Keratinocyte (primary cell): ENCODE measurements at regions not wholly inside any gene's neighbourhood (a gene's known extent, or its start where the extent isn't known, plus 50 kb on each side); places are given as distances from the start of the nearest gene placed in this dataset.

Source experiments
- EZH2 ChIP-seq: IDR thresholded peaks from one replicate; pipeline ENCODE4 v1.6.1; 2012; ENCODE audit warnings: inconsistent platforms, mild to moderate bottlenecking, low read length, moderate library complexity
- TF ChIP-seq, protein P1 (sequence below), 3 experiments: IDR thresholded peaks in 1 of 3; conservative IDR thresholded peaks in 1 of 3; optimal IDR thresholded peaks in 1 of 3; 2 replicates in 2 of 3; 3 replicates in 1 of 3; pipeline versions ENCODE3 to v1.5.1; 2011; ENCODE audit warnings: low read length in 3 of 3, mild to moderate bottlenecking in 3 of 3, moderate library complexity in 2 of 3, control low read depth in 1 of 3, inconsistent platforms in 1 of 3; ENCODE audit not compliant: insufficient read depth in 2 of 3; ENCODE audit errors: extremely low read depth in 1 of 3

GRCh38 chr5:126208691-126209090 lies 214.5 kb upstream of the GRAMD2B start:
- TF ChIP-seq, protein P1, sequence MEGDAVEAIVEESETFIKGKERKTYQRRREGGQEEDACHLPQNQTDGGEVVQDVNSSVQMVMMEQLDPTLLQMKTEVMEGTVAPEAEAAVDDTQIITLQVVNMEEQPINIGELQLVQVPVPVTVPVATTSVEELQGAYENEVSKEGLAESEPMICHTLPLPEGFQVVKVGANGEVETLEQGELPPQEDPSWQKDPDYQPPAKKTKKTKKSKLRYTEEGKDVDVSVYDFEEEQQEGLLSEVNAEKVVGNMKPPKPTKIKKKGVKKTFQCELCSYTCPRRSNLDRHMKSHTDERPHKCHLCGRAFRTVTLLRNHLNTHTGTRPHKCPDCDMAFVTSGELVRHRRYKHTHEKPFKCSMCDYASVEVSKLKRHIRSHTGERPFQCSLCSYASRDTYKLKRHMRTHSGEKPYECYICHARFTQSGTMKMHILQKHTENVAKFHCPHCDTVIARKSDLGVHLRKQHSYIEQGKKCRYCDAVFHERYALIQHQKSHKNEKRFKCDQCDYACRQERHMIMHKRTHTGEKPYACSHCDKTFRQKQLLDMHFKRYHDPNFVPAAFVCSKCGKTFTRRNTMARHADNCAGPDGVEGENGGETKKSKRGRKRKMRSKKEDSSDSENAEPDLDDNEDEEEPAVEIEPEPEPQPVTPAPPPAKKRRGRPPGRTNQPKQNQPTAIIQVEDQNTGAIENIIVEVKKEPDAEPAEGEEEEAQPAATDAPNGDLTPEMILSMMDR (optimal IDR thresholded peaks at IDR 0.05 in 1 of 3, IDR thresholded peaks at IDR 0.05 in 1 of 3, conservative IDR thresholded peaks at IDR 0.05 in 1 of 3; ENCODE audit: extremely low read depth in 1 of 3, insufficient read depth in 2 of 3, low read length in 3 of 3): no peak
- no peak for TF ChIP-seq EZH2
